ENCODE measurements at regions not wholly inside any gene's neighbourhood (a gene's known extent, or its start where the extent isn't known, plus 50 kb on each side); places are given as distances from the start of the nearest gene placed in this dataset.

- no peak for TF ChIP-seq CTCF (IDR thresholded peaks at IDR 0.05)
- TF ChIP-seq POLR2A (IDR thresholded peaks at IDR 0.05), result no peak
Observed at GRCh38 chr1:239707615-239708014, 321.2 kb downstream of the CHRM3 start.
